ENCODE measurements at regions not wholly inside any gene's neighbourhood (a gene's known extent, or its start where the extent isn't known, plus 50 kb on each side); places are given as distances from the start of the nearest gene placed in this dataset.
"Not testable (repeated sequence)": the region's sequence is repeated elsewhere in the genome, so short reads cannot be mapped to it uniquely, and the experiment has no call there.

DNA sequence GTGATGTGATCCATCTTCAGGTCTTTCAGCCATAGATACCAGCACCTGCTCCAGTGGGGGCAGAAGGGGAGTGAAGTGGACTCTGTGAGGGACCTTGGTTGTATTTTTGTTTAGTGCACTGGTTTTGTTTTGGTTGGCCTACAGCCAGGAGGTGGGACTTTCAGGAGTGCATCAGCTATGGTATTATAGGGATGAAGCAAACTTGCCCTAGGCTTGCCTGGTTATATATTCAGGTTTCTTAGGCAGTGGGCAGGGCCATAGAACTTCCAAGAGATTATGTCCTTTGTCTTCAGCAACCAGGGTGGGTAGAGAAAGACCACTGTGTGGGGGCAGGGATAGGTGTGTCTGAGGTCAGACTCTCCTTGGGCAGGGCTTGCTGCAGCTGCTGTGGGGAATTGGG is 337.3 kb upstream of the SGO1 start:
- CTCF ChIA-PET, result no interaction called here
- POLR2A ChIA-PET (ENCODE audit: low non-redundant PET), result no interaction called here
- no peak overlapping the region for H3K27ac ChIP-seq (ENCODE audit: low read depth, low read length, poor library complexity, severe bottlenecking)

DNA sequence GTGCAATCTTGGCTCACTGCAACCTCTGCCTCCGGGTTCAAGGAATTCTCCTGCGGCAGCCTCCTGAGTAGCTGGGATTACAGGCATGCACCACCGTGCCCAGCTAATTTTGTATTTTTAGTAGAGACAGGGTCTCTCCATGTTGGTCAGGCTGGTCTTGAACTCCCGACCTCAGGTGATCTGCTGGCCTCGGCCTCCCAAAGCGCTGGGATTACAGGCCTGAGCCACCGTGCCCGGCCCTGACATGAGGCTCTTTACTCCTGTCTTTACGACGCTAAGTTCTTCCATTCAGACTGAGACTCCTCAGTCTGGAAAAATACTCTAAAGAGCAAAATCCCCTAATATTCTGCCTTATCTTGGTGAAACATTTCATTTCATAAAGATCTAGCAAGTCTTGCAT is 331.3 kb upstream of the SGO1 start:
- H3K27ac ChIP-seq (ENCODE audit: low read depth, low read length, poor library complexity, severe bottlenecking); H3K36me3 ChIP-seq (ENCODE audit: insufficient read depth, low read length, poor library complexity, severe bottlenecking); H3K27me3 ChIP-seq (replicated peaks; ENCODE audit: insufficient read depth, low read depth, low read length, poor library complexity); H3K4me3 ChIP-seq (ENCODE audit: low read depth, low read length, poor library complexity, severe bottlenecking); CTCF ChIA-PET; POLR2A ChIA-PET (ENCODE audit: low non-redundant PET); H3K4me1 ChIP-seq (ENCODE audit: insufficient read depth, low read length, poor library complexity, severe bottlenecking); H3K9me3 ChIP-seq (ENCODE audit: low read depth, low read length, poor library complexity, severe bottlenecking); intact Hi-C loops (cut with micrococcal nuclease; ENCODE audit: unreplicated experiment); BruUV-seq (replicated peaks); DNase-seq (ENCODE audit: low spot score): not testable (repeated sequence)

More for the DNA sequence above, 337.3 kb upstream of the SGO1 start:
- Histone ChIP-seq H3K9me3 (ENCODE audit: low read depth, low read length, poor library complexity, severe bottlenecking) (no peaks in the 10 kb centered on the region), H3K4me1 (ENCODE audit: insufficient read depth, low read length, poor library complexity, severe bottlenecking) (no peaks in the 10 kb centered on the region), H3K27me3 (replicated peaks; ENCODE audit: insufficient read depth, low read depth, low read length, poor library complexity) (no peaks in the 10 kb centered on the region), H3K4me3 (ENCODE audit: low read depth, low read length, poor library complexity, severe bottlenecking) (no peak overlapping the region), H3K36me3 (ENCODE audit: insufficient read depth, low read length, poor library complexity, severe bottlenecking) (no peaks in the 10 kb centered on the region)
- intact Hi-C loops (cut with micrococcal nuclease; ENCODE audit: unreplicated experiment), result no loop called here
- no peak for DNase-seq (ENCODE audit: low spot score)
- no peak for TF ChIP-seq EZH2 (IDR thresholded peaks at IDR 0.05; ENCODE audit: borderline replicate concordance, low read depth, low read length, poor library complexity, severe bottlenecking)
- TF ChIP-seq, protein P1, sequence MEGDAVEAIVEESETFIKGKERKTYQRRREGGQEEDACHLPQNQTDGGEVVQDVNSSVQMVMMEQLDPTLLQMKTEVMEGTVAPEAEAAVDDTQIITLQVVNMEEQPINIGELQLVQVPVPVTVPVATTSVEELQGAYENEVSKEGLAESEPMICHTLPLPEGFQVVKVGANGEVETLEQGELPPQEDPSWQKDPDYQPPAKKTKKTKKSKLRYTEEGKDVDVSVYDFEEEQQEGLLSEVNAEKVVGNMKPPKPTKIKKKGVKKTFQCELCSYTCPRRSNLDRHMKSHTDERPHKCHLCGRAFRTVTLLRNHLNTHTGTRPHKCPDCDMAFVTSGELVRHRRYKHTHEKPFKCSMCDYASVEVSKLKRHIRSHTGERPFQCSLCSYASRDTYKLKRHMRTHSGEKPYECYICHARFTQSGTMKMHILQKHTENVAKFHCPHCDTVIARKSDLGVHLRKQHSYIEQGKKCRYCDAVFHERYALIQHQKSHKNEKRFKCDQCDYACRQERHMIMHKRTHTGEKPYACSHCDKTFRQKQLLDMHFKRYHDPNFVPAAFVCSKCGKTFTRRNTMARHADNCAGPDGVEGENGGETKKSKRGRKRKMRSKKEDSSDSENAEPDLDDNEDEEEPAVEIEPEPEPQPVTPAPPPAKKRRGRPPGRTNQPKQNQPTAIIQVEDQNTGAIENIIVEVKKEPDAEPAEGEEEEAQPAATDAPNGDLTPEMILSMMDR (conservative IDR thresholded peaks at IDR 0.05; ENCODE audit: low read depth, low read length), result no peak
- no TSS peak for BruUV-seq (replicated peaks)

DNA sequence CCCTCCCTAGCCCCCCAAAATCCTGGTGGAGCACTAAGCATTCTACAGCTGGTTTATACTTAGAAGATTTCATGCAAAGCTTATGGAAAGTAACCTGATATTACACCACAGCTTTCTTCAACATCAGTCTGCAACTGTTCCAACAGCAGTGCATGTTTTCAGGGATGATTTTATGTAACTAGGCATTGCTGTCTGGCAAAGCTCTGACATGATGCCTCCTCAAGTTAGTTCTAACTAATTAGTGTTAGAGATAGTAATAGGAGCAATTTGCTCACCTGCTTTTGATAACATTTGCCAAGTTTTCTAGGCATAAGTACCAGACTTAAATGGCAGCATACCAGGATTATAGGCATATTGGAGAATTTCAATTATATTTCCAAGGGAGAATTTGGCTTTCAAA is 330.3 kb upstream of the SGO1 start:
- Histone ChIP-seq H3K36me3 (ENCODE audit: insufficient read depth, low read length, poor library complexity, severe bottlenecking) (no peaks in the 10 kb centered on the region), H3K27me3 (replicated peaks; ENCODE audit: insufficient read depth, low read depth, low read length, poor library complexity) (no peaks in the 10 kb centered on the region), H3K4me1 (ENCODE audit: insufficient read depth, low read length, poor library complexity, severe bottlenecking) (no peaks in the 10 kb centered on the region), H3K9me3 (ENCODE audit: low read depth, low read length, poor library complexity, severe bottlenecking) (no peaks in the 10 kb centered on the region), H3K4me3 (ENCODE audit: low read depth, low read length, poor library complexity, severe bottlenecking) (no peak overlapping the region), H3K27ac (ENCODE audit: low read depth, low read length, poor library complexity, severe bottlenecking) (no peak overlapping the region)
- no peak for TF ChIP-seq EZH2 (IDR thresholded peaks at IDR 0.05; ENCODE audit: borderline replicate concordance, low read depth, low read length, poor library complexity, severe bottlenecking)
- CTCF ChIA-PET, result no interaction called here
- no peak for DNase-seq (ENCODE audit: low spot score)
- intact Hi-C loops (cut with micrococcal nuclease; ENCODE audit: unreplicated experiment), result no loop called here
- BruUV-seq (replicated peaks), result no TSS peak
- POLR2A ChIA-PET (ENCODE audit: low non-redundant PET), result no interaction called here

DNA sequence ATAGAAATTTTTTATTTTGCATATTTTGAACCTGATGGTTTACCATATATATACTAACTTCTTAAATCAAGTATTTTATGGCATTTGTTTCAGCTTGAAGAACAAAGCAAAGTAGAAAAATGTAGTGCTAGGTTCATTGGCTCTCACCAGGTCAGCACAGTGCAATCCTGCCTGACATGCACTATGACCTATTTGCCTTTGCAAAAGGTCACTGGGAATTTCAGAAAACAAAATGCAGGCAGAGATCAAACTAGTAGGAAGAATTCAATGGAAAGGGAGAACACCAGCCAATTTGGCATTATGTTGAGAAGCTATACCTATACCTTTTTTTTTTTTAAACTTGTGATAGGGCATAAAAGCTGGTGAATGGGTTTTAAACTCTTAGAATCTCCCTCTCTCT is 329.8 kb upstream of the SGO1 start:
- ChIA-PET POLR2A (ENCODE audit: low non-redundant PET) (no interaction called here), CTCF (no interaction called here)
- TF ChIP-seq, protein P1 (conservative IDR thresholded peaks at IDR 0.05; ENCODE audit: low read depth, low read length), result no peak
- no peak for TF ChIP-seq EZH2 (IDR thresholded peaks at IDR 0.05; ENCODE audit: borderline replicate concordance, low read depth, low read length, poor library complexity, severe bottlenecking)
- BruUV-seq (replicated peaks), result no TSS peak
- Histone ChIP-seq H3K4me3 (ENCODE audit: low read depth, low read length, poor library complexity, severe bottlenecking) (no peak overlapping the region), H3K27ac (ENCODE audit: low read depth, low read length, poor library complexity, severe bottlenecking) (no peak overlapping the region), H3K36me3 (ENCODE audit: insufficient read depth, low read length, poor library complexity, severe bottlenecking) (no peaks in the 10 kb centered on the region), H3K4me1 (ENCODE audit: insufficient read depth, low read length, poor library complexity, severe bottlenecking) (no peaks in the 10 kb centered on the region), H3K27me3 (replicated peaks; ENCODE audit: insufficient read depth, low read depth, low read length, poor library complexity) (no peaks in the 10 kb centered on the region), H3K9me3 (ENCODE audit: low read depth, low read length, poor library complexity, severe bottlenecking) (no peaks in the 10 kb centered on the region)
- intact Hi-C loops (cut with micrococcal nuclease; ENCODE audit: unreplicated experiment), result no loop called here
- DNase-seq (ENCODE audit: low spot score), result no peak

Measured in A673 (cell line).